Epithelial cell of esophagus (primary cell): ENCODE measurements at regions not wholly inside any gene's neighbourhood (a gene's known extent, or its start where the extent isn't known, plus 50 kb on each side); places are given as distances from the start of the nearest gene placed in this dataset.

Experiments used
- DNase-seq: peaks from one replicate; pipeline ENCODE4 v3.0.0; 2010; ENCODE audit warnings: low read depth
- H3K4me3 ChIP-seq: 2 replicates; pipeline ENCODE4 v1.5.1; 2011; ENCODE audit warnings: mild to moderate bottlenecking, low read length, control low read depth
- TF ChIP-seq, protein P1 (sequence below): IDR thresholded peaks from 2 replicates; pipeline ENCODE4 v1.5.1; 2011; ENCODE audit warnings: low read depth, mild to moderate bottlenecking, low read length, control low read depth, inconsistent platforms; ENCODE audit not compliant: insufficient read depth; ENCODE audit errors: missing control alignments

DNA sequence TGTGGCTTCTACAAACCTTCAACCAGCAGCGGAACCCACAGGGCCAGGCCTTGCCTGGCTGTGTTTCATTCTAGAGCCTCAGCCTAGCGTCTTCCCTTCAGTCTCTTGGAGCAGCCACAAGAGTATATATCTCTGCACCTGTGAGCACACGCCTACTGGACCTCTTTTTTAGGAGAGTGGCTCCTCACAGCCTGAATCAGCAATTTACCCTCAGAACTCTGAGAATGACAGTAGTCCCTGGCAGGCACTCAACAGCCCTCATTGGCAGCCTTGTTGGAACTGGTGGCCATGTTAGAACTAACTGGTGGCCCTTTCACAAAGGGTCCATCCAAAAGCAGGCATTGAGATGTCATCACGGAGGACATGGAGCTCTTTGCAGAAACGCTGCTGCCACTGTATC lies 138.9 kb downstream of the BCOR start:
- TF ChIP-seq, protein P1, sequence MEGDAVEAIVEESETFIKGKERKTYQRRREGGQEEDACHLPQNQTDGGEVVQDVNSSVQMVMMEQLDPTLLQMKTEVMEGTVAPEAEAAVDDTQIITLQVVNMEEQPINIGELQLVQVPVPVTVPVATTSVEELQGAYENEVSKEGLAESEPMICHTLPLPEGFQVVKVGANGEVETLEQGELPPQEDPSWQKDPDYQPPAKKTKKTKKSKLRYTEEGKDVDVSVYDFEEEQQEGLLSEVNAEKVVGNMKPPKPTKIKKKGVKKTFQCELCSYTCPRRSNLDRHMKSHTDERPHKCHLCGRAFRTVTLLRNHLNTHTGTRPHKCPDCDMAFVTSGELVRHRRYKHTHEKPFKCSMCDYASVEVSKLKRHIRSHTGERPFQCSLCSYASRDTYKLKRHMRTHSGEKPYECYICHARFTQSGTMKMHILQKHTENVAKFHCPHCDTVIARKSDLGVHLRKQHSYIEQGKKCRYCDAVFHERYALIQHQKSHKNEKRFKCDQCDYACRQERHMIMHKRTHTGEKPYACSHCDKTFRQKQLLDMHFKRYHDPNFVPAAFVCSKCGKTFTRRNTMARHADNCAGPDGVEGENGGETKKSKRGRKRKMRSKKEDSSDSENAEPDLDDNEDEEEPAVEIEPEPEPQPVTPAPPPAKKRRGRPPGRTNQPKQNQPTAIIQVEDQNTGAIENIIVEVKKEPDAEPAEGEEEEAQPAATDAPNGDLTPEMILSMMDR = no peak

DNA sequence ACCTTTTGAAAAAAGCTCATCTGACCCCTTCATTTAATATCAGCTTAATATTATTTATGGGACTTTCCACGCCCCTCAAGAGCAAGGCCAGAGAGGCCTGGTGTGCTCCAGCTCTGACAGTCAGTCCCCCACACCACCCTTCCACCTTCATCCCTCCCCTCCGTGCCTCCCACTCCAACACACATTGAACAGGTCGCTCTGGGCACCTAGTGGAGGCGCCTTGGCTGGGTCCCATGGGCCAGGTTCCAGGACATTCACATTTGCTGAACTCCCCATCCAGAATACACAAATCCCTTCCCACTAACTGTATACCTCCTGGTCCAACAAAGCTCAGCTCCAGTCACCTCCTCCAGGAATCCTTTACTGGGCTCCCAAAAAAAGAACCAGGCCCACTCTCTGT lies 137.5 kb downstream of the BCOR start:
- H3K4me3 ChIP-seq = no peak overlapping the region
- TF ChIP-seq, protein P1 = no peak
- DNase-seq = no peak

More for the DNA sequence above, 138.9 kb downstream of the BCOR start:
- DNase-seq = no peak
- no peak overlapping the region for H3K4me3 ChIP-seq

DNA sequence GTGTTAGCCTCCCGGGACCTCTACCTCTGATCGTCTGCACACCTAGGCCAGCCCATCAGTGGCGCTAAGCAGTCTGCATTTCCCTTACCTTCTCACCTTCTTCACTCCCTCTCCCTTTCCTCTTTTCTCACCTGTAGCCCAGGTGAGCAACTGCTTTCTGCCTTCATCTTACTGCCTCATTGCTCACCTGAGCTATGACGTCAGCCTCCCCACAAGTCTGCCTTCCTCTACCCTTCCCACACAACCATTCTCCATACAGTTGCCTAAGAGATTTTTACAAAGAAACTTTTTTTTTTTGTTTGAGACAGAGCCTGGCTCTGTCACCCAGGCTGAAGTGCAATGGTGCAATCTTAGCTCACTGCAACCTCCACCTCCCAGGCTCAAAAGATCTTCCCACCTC lies 136.3 kb downstream of the BCOR start:
- peak; percentile 56 for DNase-seq
- H3K4me3 ChIP-seq = no peak overlapping the region
- TF ChIP-seq, protein P1 = no peak

DNA sequence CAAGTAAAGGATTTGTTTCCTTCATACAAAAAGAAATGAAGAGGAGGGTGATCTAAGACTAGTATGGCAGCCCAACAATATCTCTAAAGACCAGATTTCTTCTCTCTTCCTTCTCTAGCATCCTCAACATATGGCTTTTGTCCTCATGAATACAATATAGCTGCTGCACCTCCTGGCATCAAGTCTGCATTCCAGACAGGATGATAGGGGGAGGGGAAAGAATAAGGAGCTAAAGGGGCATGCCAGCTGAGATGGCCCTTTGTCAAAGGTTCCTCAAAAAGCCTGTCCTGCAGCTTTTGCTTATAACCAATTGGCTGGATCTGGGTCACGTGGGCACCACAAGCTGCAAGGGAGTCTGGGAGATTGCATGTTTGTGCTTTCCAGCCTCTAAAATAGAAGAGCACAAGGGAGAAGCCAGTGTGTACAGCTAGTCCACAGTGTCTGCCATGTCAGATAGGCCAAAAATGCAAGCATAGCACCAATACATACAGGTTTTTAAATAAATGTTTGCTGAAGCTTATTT lies 132.6 kb downstream of the BCOR start:
- no peak for DNase-seq
- no peak overlapping the region for H3K4me3 ChIP-seq
- TF ChIP-seq, protein P1 = no peak

DNA sequence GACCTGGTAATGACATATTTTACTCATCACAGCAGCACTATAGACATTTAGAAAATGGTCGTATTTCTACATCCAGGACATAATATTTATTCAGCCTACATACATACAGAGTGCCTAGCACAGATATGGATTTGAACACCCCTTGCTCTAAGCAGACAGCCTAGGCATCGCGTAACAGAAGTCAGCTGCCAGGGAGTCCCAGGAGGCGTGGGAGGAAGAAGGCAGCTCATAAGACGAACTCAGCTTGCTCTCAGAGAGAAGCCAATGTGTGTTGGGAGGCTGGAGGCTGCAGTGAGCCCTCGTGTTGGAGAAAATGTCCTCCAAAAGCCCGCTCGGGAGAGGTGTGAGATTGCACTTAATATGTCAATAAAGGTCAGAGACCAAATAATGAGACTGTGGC lies 131.6 kb downstream of the BCOR start:
- no peak for DNase-seq
- no peak overlapping the region for H3K4me3 ChIP-seq
- TF ChIP-seq, protein P1 = no peak

DNA sequence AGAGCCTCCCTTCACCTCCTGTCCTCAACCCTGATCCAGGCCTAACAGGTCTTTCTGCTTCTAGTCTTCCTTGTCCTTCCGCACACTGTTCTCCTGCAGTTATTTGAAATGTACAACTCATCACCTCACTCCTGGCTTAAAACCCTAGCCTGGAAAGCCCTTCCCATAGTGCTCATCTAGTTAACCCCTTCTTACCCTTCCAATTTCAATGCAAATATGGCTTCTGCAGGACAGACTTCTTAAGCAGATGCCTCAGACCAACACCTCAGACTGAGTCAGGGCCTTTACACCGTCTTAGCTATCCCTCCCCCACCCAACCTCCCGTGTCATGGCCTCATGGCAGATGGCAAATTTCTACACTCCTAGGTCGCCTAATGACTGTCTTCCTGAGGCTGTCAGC lies 130.4 kb downstream of the BCOR start:
- TF ChIP-seq, protein P1 = no peak
- DNase-seq = peak; percentile 64
- H3K4me3 ChIP-seq = no peak overlapping the region

DNA sequence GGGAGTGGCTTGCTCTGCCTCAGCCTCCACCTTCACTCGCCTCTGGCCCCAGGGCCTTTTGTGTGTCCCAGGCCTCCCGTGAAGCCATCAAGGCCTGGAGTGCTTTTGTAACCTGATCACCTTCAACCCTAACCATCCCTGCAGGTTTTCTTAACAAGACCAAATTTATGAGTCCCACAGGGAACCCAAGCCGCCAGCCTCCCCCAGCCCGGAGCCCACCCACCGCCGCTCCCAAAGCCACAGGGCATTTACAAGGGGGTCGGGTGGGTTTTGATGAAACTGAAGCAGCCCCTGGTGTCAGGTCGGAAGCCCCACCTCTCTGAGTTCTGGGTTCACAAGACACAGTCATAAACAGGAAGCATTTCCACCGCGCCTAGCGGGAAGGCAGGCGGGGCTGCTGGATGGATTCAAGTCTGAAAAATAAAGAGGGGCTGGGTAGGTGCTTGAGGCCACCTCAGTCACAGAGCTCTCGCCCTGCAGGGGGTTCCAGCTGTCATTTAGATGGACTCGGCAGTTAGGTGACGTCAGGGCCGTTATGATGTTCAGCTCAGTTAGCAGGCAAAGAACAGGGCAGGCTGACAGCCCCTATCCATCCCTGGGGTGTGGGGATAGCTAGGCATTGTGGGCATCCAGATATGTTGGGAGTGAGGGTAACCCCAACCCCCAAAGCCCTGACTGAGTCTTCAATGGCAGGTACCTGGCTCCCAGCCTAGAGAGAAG lies 128.5 kb downstream of the BCOR start:
- no peak overlapping the region for H3K4me3 ChIP-seq
- no peak for DNase-seq
- TF ChIP-seq, protein P1 = no peak
